ENCODE measurements at regions not wholly inside any gene's neighbourhood (a gene's known extent, or its start where the extent isn't known, plus 50 kb on each side); places are given as distances from the start of the nearest gene placed in this dataset.

GRCh38 chr3:23667536-23668429, 138.0 kb upstream of the UBE2E1 start:
- Histone ChIP-seq H3K4me3 (ENCODE audit: low read length) (no peak overlapping the region), H3K27ac (ENCODE audit: low read depth, low read length) (no peak overlapping the region), H3K36me3 (ENCODE audit: insufficient read depth, low read length) (no peaks in the 10 kb centered on the region), H3K9me3 (ENCODE audit: low read length) (no peaks in the 10 kb centered on the region), H3K27me3 (ENCODE audit: insufficient read depth, low read length, poor library complexity, severe bottlenecking) (peaks cover 5% of the 10 kb centered on the region), H3K4me1 (ENCODE audit: insufficient read depth, low read length) (no peaks in the 10 kb centered on the region)
- DNase-seq = no peak
- no peaks in the 10 kb centered on the region for H3K36me3 Mint-ChIP-seq
- no peaks in the 10 kb centered on the region for H3K4me1 Mint-ChIP-seq
- H3K27me3 Mint-ChIP-seq = peaks cover 3 to 28% of the 10 kb centered on the region in 2 donors
- ChIA-PET POLR2A (no interaction called here), CTCF (no interaction called here)
- no peak overlapping the region for H3K27ac Mint-ChIP-seq
- peaks cover 0 to 2% (median 0%) of the 10 kb centered on the region in 5 donors for H3K9me3 Mint-ChIP-seq
- H3K4me3 Mint-ChIP-seq = peak overlapping the region in 1 of 7 donors; percentile 66

- Mint-ChIP-seq H3K27me3 (peaks cover 0 to 32% of the 10 kb centered on the region in 2 donors), H3K9me3 (peaks cover 0 to 2% (median 0%) of the 10 kb centered on the region in 5 donors), H3K36me3 (no peaks in the 10 kb centered on the region), H3K27ac (no peak overlapping the region), H3K4me3 (peak overlapping the region in 1 of 7 donors; percentile 66), H3K4me1 (no peaks in the 10 kb centered on the region)
- H3K27me3 ChIP-seq (ENCODE audit: insufficient read depth, low read length, poor library complexity, severe bottlenecking) = peaks cover 5% of the 10 kb centered on the region
- H3K9me3 ChIP-seq (ENCODE audit: low read length) = no peaks in the 10 kb centered on the region
- CTCF ChIA-PET = no interaction called here
- no peak overlapping the region for H3K27ac ChIP-seq (ENCODE audit: low read depth, low read length)
- H3K36me3 ChIP-seq (ENCODE audit: insufficient read depth, low read length) = no peaks in the 10 kb centered on the region
- DNase-seq = no peak
- H3K4me3 ChIP-seq (ENCODE audit: low read length) = no peak overlapping the region
- POLR2A ChIA-PET = no interaction called here
- no peaks in the 10 kb centered on the region for H3K4me1 ChIP-seq (ENCODE audit: insufficient read depth, low read length)
Measured at GRCh38 chr3:23668430-23668904, 137.3 kb upstream of the UBE2E1 start.

GRCh38 chr3:23669541-23670255, 136.1 kb upstream of the UBE2E1 start:
- no peaks in the 10 kb centered on the region for H3K36me3 Mint-ChIP-seq
- no peak overlapping the region for H3K4me3 Mint-ChIP-seq
- no peak for DNase-seq
- peaks cover 0 to 2% (median 0%) of the 10 kb centered on the region in 5 donors for H3K9me3 Mint-ChIP-seq
- H3K27ac Mint-ChIP-seq = no peak overlapping the region
- Histone ChIP-seq H3K36me3 (ENCODE audit: insufficient read depth, low read length) (no peaks in the 10 kb centered on the region), H3K9me3 (ENCODE audit: low read length) (no peaks in the 10 kb centered on the region), H3K27me3 (ENCODE audit: insufficient read depth, low read length, poor library complexity, severe bottlenecking) (peaks cover 5% of the 10 kb centered on the region), H3K4me3 (ENCODE audit: low read length) (no peak overlapping the region), H3K4me1 (ENCODE audit: insufficient read depth, low read length) (no peaks in the 10 kb centered on the region), H3K27ac (ENCODE audit: low read depth, low read length) (no peak overlapping the region)
- no peaks in the 10 kb centered on the region for H3K4me1 Mint-ChIP-seq
- peaks cover 3 to 42% of the 10 kb centered on the region in 2 donors for H3K27me3 Mint-ChIP-seq
- POLR2A ChIA-PET = no interaction called here
- CTCF ChIA-PET = no interaction called here

- Histone ChIP-seq H3K4me1 (ENCODE audit: insufficient read depth, low read length) (no peaks in the 10 kb centered on the region), H3K27ac (ENCODE audit: low read depth, low read length) (no peak overlapping the region), H3K4me3 (ENCODE audit: low read length) (no peak overlapping the region), H3K36me3 (ENCODE audit: insufficient read depth, low read length) (no peaks in the 10 kb centered on the region), H3K27me3 (ENCODE audit: insufficient read depth, low read length, poor library complexity, severe bottlenecking) (peaks cover 5% of the 10 kb centered on the region), H3K9me3 (ENCODE audit: low read length) (no peaks in the 10 kb centered on the region)
- peaks cover 0 to 2% (median 0%) of the 10 kb centered on the region in 5 donors for H3K9me3 Mint-ChIP-seq
- H3K36me3 Mint-ChIP-seq = no peaks in the 10 kb centered on the region
- H3K4me1 Mint-ChIP-seq = no peaks in the 10 kb centered on the region
- POLR2A ChIA-PET = no interaction called here
- DNase-seq = no peak
- no peak overlapping the region for H3K4me3 Mint-ChIP-seq
- CTCF ChIA-PET = no interaction called here
- H3K27me3 Mint-ChIP-seq = peaks cover 4 to 48% of the 10 kb centered on the region in 2 donors
- no peak overlapping the region for H3K27ac Mint-ChIP-seq
Measured at GRCh38 chr3:23671851-23672589, 133.7 kb upstream of the UBE2E1 start.

- no peak for DNase-seq
Measured at GRCh38 chr3:23672628-23673027, 133.1 kb upstream of the UBE2E1 start.

GRCh38 chr3:23675010-23675409, 130.7 kb upstream of the UBE2E1 start:
- no peak for DNase-seq
- CTCF ChIA-PET = no interaction called here
- Histone ChIP-seq H3K4me1 (ENCODE audit: insufficient read depth, low read length) (no peaks in the 10 kb centered on the region), H3K27ac (ENCODE audit: low read depth, low read length) (no peak overlapping the region), H3K36me3 (ENCODE audit: insufficient read depth, low read length) (no peaks in the 10 kb centered on the region), H3K27me3 (ENCODE audit: insufficient read depth, low read length, poor library complexity, severe bottlenecking) (peaks cover 5% of the 10 kb centered on the region), H3K4me3 (ENCODE audit: low read length) (no peak overlapping the region), H3K9me3 (ENCODE audit: low read length) (no peaks in the 10 kb centered on the region)
- H3K27me3 Mint-ChIP-seq = peaks cover 6 to 38% of the 10 kb centered on the region in 2 donors
- POLR2A ChIA-PET = no interaction called here
- no peak overlapping the region for H3K27ac Mint-ChIP-seq
- no peaks in the 10 kb centered on the region for H3K36me3 Mint-ChIP-seq
- no peak overlapping the region for H3K4me3 Mint-ChIP-seq
- no peaks in the 10 kb centered on the region for H3K4me1 Mint-ChIP-seq
- H3K9me3 Mint-ChIP-seq = no peaks in the 10 kb centered on the region

More at GRCh38 chr3:23672628-23673027, 133.1 kb upstream of the UBE2E1 start:
- H3K27me3 ChIP-seq (ENCODE audit: insufficient read depth, low read length, poor library complexity, severe bottlenecking) = peaks cover 5% of the 10 kb centered on the region
- H3K4me3 ChIP-seq (ENCODE audit: low read length) = no peak overlapping the region
- no peaks in the 10 kb centered on the region for H3K9me3 ChIP-seq (ENCODE audit: low read length)
- H3K4me1 ChIP-seq (ENCODE audit: insufficient read depth, low read length) = no peaks in the 10 kb centered on the region
- H3K27ac Mint-ChIP-seq = no peak overlapping the region
- no peaks in the 10 kb centered on the region for H3K36me3 ChIP-seq (ENCODE audit: insufficient read depth, low read length)
- ChIA-PET CTCF (no interaction called here), POLR2A (no interaction called here)
- H3K4me1 Mint-ChIP-seq = no peaks in the 10 kb centered on the region
- H3K4me3 Mint-ChIP-seq = no peak overlapping the region
- no peaks in the 10 kb centered on the region for H3K36me3 Mint-ChIP-seq
- no peak overlapping the region for H3K27ac ChIP-seq (ENCODE audit: low read depth, low read length)
- H3K9me3 Mint-ChIP-seq = no peaks in the 10 kb centered on the region
- peaks cover 6 to 46% of the 10 kb centered on the region in 2 donors for H3K27me3 Mint-ChIP-seq

GRCh38 chr3:23676093-23676492, 129.7 kb upstream of the UBE2E1 start:
- CTCF ChIA-PET = no interaction called here
- no peaks in the 10 kb centered on the region for H3K9me3 Mint-ChIP-seq
- no peak overlapping the region for H3K4me3 Mint-ChIP-seq
- H3K4me1 Mint-ChIP-seq = no peaks in the 10 kb centered on the region
- Histone ChIP-seq H3K27me3 (ENCODE audit: insufficient read depth, low read length, poor library complexity, severe bottlenecking) (no peaks in the 10 kb centered on the region), H3K4me3 (ENCODE audit: low read length) (no peak overlapping the region), H3K9me3 (ENCODE audit: low read length) (no peaks in the 10 kb centered on the region), H3K4me1 (ENCODE audit: insufficient read depth, low read length) (no peaks in the 10 kb centered on the region), H3K36me3 (ENCODE audit: insufficient read depth, low read length) (no peaks in the 10 kb centered on the region), H3K27ac (ENCODE audit: low read depth, low read length) (no peak overlapping the region)
- no peak overlapping the region for H3K27ac Mint-ChIP-seq
- peaks cover 6 to 28% of the 10 kb centered on the region in 2 donors for H3K27me3 Mint-ChIP-seq
- POLR2A ChIA-PET = no interaction called here
- H3K36me3 Mint-ChIP-seq = peaks cover 0 to under 1% (median 0%) of the 10 kb centered on the region in 3 donors
- no peak for DNase-seq

- DNase-seq = no peak
- Mint-ChIP-seq H3K36me3 (peaks cover 0 to 1% (median 0%) of the 10 kb centered on the region in 3 donors), H3K27ac (no peak overlapping the region), H3K9me3 (no peaks in the 10 kb centered on the region), H3K27me3 (peaks cover 0 to 9% of the 10 kb centered on the region in 2 donors), H3K4me1 (no peaks in the 10 kb centered on the region), H3K4me3 (no peak overlapping the region)
- Histone ChIP-seq H3K9me3 (ENCODE audit: low read length) (no peaks in the 10 kb centered on the region), H3K27me3 (ENCODE audit: insufficient read depth, low read length, poor library complexity, severe bottlenecking) (no peaks in the 10 kb centered on the region), H3K4me3 (ENCODE audit: low read length) (no peak overlapping the region), H3K4me1 (ENCODE audit: insufficient read depth, low read length) (no peaks in the 10 kb centered on the region), H3K36me3 (ENCODE audit: insufficient read depth, low read length) (no peaks in the 10 kb centered on the region), H3K27ac (ENCODE audit: low read depth, low read length) (no peak overlapping the region)
- ChIA-PET POLR2A (no interaction called here), CTCF (no interaction called here)
Measured at GRCh38 chr3:23682646-23683045, 123.1 kb upstream of the UBE2E1 start.

Measured in CD8-positive, alpha-beta memory T cell (primary cell).